IPS DF 4.7 (cell line): ENCODE measurements at regions not wholly inside any gene's neighbourhood (a gene's known extent, or its start where the extent isn't known, plus 50 kb on each side); places are given as distances from the start of the nearest gene placed in this dataset.
"Not testable (repeated sequence)": the region's sequence is repeated elsewhere in the genome, so short reads cannot be mapped to it uniquely, and the experiment has no call there.

Source experiments
- DNase-seq: peaks from one replicate; pipeline ENCODE4 v3.0.0-alpha.2; 2013; ENCODE audit warnings: low spot score; ENCODE audit errors: extremely low read depth

GRCh38 chr2:56801214-56801613, 617.4 kb downstream of the CCDC85A start:
- no peak for DNase-seq

GRCh38 chr2:56801770-56802169, 618.0 kb downstream of the CCDC85A start:
- DNase-seq = no peak

GRCh38 chr2:56803596-56803995, 619.8 kb downstream of the CCDC85A start:
- DNase-seq = no peak

- DNase-seq = no peak
Measured at GRCh38 chr2:56806924-56807323, 623.1 kb downstream of the CCDC85A start.

- no peak for DNase-seq
Measured at GRCh38 chr2:56807861-56808260, 624.1 kb downstream of the CCDC85A start.

GRCh38 chr2:56811401-56811800, 627.6 kb downstream of the CCDC85A start:
- DNase-seq = no peak

GRCh38 chr2:56812432-56812831, 628.6 kb downstream of the CCDC85A start:
- no peak for DNase-seq

- no peak for DNase-seq
Measured at GRCh38 chr2:56813490-56813889, 629.7 kb downstream of the CCDC85A start.

- no peak for DNase-seq
Measured at GRCh38 chr2:56816666-56817065, 632.9 kb downstream of the CCDC85A start.

- no peak for DNase-seq
Measured at GRCh38 chr2:56831780-56832179, 648.0 kb downstream of the CCDC85A start.

GRCh38 chr2:56834686-56835085, 650.9 kb downstream of the CCDC85A start:
- DNase-seq = no peak

GRCh38 chr2:56840009-56840408, 656.2 kb downstream of the CCDC85A start:
- DNase-seq = not testable (repeated sequence)

- DNase-seq = no peak
Measured at GRCh38 chr2:56860991-56861390, 677.2 kb downstream of the CCDC85A start.

- no peak for DNase-seq
Measured at GRCh38 chr2:56871644-56872043, 687.9 kb downstream of the CCDC85A start.

GRCh38 chr2:56874717-56875116, 690.9 kb downstream of the CCDC85A start:
- DNase-seq = no peak

- DNase-seq = no peak
Measured at GRCh38 chr2:56889738-56890137, 705.9 kb downstream of the CCDC85A start.

- no peak for DNase-seq
Measured at GRCh38 chr2:56892382-56892781, 708.6 kb downstream of the CCDC85A start.

GRCh38 chr2:56898986-56899385, 715.2 kb downstream of the CCDC85A start:
- no peak for DNase-seq

GRCh38 chr2:56912490-56912889, 728.7 kb downstream of the CCDC85A start:
- DNase-seq = no peak

GRCh38 chr2:56918790-56919189, 735.0 kb downstream of the CCDC85A start:
- DNase-seq = no peak

- no peak for DNase-seq
Measured at GRCh38 chr2:56933976-56934375, 750.2 kb downstream of the CCDC85A start.

- DNase-seq = no peak
Measured at GRCh38 chr2:56934866-56935265, 751.1 kb downstream of the CCDC85A start.

- no peak for DNase-seq
Measured at GRCh38 chr2:56940054-56940453, 756.3 kb downstream of the CCDC85A start.

GRCh38 chr2:56952871-56953270, 769.1 kb downstream of the CCDC85A start:
- DNase-seq = no peak
